ENCODE measurements at regions not wholly inside any gene's neighbourhood (a gene's known extent, or its start where the extent isn't known, plus 50 kb on each side); places are given as distances from the start of the nearest gene placed in this dataset.

GRCh38 chr17:72342627-72343527 is 222.1 kb downstream of the SOX9 start:
- DNase-seq (ENCODE audit: low read depth in 2 of 2): no peak

- no peak for DNase-seq (ENCODE audit: low read depth in 2 of 2)
These were observed 223.1 kb downstream of the SOX9 start for GRCh38 chr17:72343911-72344310.

DNA sequence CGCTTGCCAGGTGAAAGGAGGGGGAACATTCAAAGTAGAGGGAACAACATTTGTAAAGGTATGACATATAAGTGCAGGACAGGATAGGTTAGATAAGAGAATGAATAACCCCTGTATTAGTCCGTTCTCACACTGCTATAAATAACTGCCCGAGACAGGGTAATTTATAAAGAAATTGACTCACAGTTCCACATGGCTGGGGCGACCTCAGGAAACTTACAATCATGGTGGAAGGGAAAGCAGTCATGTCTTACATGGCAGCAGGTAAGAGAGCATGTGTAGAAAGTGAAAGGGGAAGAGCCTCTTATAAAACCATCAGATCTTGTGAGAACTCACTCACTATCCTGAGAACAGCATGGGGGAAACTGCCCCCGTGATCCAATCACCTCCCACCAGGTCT is 223.8 kb downstream of the SOX9 start:
- no peak for DNase-seq (ENCODE audit: low read depth in 2 of 2)

DNA sequence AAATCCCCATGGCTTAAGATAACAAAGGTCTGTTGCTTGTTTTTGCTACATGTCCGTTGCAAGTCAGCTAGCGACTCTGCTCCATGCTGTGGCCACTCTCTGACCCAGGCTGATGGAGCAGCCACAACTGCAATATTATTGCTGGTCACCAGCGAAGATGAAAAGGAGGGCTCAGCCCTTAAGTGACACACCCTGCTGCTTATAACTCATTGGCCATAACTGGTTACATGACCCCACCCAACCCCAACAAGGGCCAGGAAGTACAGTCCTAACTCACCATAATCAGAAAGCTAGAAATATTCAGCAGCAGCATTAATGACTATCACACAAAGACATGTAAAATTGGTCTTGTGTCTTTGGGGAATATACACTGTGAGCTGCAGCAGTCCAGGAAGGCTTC is 224.3 kb downstream of the SOX9 start:
- DNase-seq (ENCODE audit: low read depth in 2 of 2): no peak

- no peak for DNase-seq (ENCODE audit: low read depth in 2 of 2)
These were observed 224.7 kb downstream of the SOX9 start for GRCh38 chr17:72345536-72345935.

GRCh38 chr17:72346306-72346705 is 225.5 kb downstream of the SOX9 start:
- DNase-seq (ENCODE audit: low read depth in 2 of 2): no peak

DNA sequence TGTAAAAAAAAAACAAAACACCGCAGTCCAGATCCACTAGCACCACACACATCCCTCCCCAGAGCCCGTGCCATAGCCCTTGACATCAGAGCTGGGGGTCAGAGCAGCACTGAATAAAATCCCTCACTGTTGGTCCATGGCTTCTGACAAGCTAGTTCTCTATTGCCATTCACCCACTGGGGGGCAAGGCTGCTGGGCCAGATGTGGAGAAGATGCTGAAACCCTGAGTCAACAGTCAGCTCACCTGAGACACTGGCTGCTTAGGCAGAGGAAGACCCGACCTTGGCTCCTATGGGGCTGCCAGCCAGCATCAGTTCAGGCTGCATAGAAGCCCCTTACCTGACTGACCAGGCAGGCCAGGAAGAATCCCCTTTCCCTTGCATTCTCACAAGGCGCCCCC is 228.2 kb downstream of the SOX9 start:
- no peak for DNase-seq (ENCODE audit: low read depth in 2 of 2)

GRCh38 chr17:72349491-72349995 is 228.7 kb downstream of the SOX9 start:
- DNase-seq (ENCODE audit: low read depth in 2 of 2): no peak

DNA sequence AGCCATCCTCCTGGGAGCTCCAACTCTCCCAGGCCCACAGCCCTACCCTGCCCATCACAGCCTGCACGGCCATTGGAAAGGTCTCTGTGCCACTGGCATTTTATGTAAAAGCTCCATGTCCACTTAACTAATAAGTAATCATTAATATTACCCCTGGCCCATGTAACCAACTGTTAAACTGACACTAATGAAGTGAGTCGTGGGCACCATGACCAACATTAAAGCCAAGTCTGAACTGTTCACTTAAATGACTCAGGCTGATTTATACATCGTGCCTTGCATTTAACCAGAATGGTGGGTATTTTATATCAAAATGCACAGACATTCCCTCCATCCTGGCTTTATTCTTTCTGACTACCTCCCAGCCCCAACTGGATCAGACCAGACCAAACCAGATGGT is 229.3 kb downstream of the SOX9 start:
- no peak for DNase-seq (ENCODE audit: low read depth in 2 of 2)

- DNase-seq (ENCODE audit: low read depth in 2 of 2): no peak
These were observed 230.5 kb downstream of the SOX9 start for GRCh38 chr17:72351365-72351764.

- no peak for DNase-seq (ENCODE audit: low read depth in 2 of 2)
These were observed 231.1 kb downstream of the SOX9 start for GRCh38 chr17:72351884-72352346.

DNA sequence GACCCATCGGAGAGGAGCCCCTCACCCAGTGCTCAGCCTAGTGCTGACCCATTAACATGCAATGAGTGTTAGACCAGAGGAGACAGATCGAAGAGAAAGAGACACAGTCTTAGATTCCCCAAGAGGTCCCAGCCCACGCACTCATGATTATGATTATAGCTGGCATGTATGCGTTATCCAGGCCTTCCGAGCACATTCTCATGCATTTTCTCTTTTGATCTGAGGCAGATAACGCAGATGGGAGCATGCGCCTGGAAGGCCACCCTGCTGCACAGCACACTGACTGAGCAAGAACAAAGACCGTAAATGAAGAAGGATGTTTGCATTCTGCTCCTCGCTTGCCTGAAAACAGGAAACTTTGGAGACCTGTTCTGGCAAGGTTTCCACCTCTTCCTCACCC is 232.7 kb downstream of the SOX9 start:
- no peak for DNase-seq (ENCODE audit: low read depth in 2 of 2)

GRCh38 chr17:72354071-72354470 is 233.3 kb downstream of the SOX9 start:
- DNase-seq (ENCODE audit: low read depth in 2 of 2): no peak

- DNase-seq (ENCODE audit: low read depth in 2 of 2): no peak
These were observed 237.0 kb downstream of the SOX9 start for GRCh38 chr17:72357764-72358365.

- no peak for DNase-seq (ENCODE audit: low read depth in 2 of 2)
These were observed 237.6 kb downstream of the SOX9 start for GRCh38 chr17:72358465-72358864.

DNA sequence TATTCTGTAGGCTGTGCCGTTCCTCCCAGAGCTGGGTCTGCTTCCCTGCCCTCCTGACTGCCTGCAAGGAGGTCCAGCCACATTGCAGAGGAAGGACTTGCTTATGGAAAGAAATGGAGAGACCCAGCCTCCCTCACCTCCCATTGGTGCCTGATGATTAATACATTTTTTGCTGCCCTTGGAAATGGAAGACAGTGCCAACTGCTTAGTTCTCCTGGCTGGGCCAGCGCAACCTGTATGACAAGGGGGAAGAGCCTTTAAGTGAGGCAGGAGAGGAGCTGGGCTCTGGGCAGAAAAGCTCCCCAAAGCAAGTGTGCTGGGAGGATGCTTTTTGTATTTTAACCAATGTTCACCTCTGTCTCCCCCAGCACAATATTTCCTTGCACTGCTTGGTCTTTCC is 238.5 kb downstream of the SOX9 start:
- no peak for DNase-seq (ENCODE audit: low read depth in 2 of 2)

DNA sequence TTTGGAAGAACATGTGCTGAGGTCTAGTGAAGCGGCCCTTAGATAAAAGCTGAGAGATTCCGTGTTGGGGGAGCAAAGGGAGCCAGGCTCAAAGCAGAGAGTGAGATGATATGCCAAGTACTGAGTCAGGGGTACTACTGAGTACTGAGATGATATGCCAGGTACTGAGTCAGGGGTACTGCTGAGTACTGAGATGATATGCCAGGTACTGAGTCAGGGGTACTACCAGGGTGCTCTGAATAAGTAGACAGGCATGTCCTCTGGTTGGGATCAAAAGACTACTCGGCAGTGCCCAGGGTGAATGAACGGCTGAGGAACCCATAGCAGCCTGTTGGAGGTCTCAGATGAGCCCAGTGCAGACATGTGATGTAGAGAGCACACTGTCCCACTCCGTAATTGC is 239.0 kb downstream of the SOX9 start:
- DNase-seq (ENCODE audit: low read depth in 2 of 2): no peak

DNA sequence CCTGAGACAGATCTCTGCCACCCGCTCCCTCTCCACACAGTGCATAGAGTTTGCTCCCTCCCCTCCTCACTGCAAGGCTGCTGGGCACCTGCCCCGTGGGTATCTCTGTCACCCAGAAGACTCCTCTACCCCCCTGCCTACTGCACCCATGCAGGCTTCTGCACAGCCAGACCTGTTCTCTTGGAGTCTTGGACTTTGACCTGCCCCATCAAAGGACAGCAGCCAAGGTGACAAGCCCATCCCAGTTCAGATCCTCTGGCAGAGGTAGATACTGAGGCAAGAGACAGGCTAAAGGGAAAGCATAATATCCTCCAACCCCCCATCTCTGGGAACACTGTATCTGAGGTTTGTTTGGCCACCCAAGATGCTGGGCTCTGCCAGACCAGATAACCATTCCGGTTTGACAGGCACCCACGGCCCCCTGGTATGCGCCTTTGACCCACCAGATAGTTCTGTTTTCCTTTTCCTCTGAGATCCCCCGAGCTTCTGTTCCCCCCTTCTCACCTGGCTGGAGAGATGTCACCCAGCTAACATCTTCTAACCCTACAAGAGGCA is 239.6 kb downstream of the SOX9 start:
- DNase-seq (ENCODE audit: low read depth in 2 of 2): no peak

DNA sequence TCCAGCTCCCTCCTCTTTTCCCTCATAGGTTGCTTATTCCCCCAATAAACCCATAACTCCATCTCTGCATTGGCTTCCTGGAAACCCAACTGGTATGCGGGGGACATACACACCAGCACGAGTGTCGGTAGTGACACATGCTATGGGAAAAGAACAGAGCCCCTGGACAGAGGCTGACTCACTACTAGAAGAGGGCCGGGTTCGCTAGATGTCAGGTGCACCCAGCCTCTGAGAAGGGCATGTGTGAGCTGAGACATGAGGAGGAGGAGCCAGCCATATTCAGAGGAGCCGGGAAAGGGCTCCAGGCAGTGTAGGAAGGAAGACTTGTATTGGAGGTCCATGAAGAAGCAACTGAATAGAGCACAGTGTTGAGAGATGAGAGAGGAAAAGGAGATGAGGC is 241.1 kb downstream of the SOX9 start:
- no peak for DNase-seq (ENCODE audit: low read depth in 2 of 2)

DNA sequence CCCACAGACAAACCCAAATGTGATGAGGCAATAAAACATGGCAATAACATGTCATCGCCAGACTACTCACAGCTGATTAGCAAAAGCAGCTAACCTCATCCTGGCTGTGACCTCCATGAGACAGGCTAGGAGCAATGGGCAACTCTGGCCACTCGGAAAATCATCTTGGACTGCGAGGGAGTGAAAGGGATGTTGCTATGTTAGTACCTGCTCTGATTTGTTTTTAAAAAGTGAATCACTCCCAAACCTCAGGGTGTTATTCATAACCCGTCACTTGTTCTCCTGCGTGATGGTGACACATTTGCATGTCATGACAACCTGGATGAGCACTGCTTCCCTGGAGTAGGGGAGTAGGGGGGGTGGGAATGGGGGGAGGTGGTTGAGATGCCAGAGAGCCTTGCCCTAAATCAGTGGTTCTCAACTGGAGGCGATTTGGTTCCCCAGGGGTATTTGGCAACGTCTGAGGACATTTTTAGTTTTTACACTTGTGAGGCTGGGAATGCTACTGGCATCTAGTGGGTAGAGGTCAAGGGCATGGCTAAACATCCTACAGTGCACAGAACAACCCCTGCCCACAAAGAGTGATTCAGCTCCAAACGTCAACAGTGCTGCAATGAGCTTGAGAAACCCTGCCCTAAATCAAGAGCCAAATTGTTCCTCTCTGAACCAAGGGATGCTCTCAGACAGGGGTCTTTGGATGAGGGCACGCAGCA is 241.7 kb downstream of the SOX9 start:
- DNase-seq (ENCODE audit: low read depth in 2 of 2): no peak

- DNase-seq (ENCODE audit: low read depth in 2 of 2): no peak
These were observed 242.3 kb downstream of the SOX9 start for GRCh38 chr17:72363089-72363610.

- no peak for DNase-seq (ENCODE audit: low read depth in 2 of 2)
These were observed 245.1 kb downstream of the SOX9 start for GRCh38 chr17:72365857-72366414.
